ENCODE measurements at regions not wholly inside any gene's neighbourhood (a gene's known extent, or its start where the extent isn't known, plus 50 kb on each side); places are given as distances from the start of the nearest gene placed in this dataset.

DNA sequence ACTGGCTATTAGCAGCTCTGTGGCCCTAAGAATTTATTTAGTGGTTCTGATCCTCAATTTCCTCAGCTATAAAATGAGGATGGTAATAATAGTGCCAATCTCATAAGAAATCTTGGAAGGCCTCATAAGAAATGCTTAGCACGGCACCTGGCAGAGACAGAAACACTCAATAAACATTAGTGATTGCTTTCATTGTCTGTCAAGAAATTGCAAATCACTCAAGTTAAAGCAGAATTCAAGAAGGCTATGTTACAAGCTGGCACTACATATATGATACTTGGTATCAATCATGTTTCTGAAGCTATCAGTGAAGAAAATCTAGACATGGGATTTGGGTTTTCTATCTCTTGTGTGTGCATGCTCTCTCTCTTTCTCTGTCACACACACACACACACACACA lies 267.7 kb upstream of the KCNIP4 start:
- in situ Hi-C loops (cut with MboI), result no loop called here
- Histone ChIP-seq H4K20me1 (replicated peaks; ENCODE audit: control insufficient read depth, insufficient read depth, low read length) (no peaks in the 10 kb centered on the region), H2AFZ (ENCODE audit: low read depth, low read length) (no peak overlapping the region), H3K36me3 (ENCODE audit: control insufficient read depth, insufficient read depth, low read length) (no peaks in the 10 kb centered on the region), H3K9me3 (replicated peaks; ENCODE audit: control insufficient read depth, insufficient read depth, low read depth, low read length) (no peaks in the 10 kb centered on the region), H3K9ac (ENCODE audit: insufficient read depth in 1 of 2, low read depth in 2 of 2, low read length in 2 of 2) (no peak overlapping the region), H3K27ac (ENCODE audit: extremely low read depth, low read depth, low read length) (no peak overlapping the region), H3K4me2 (ENCODE audit: insufficient read depth, low read length) (no peak overlapping the region), H3K27me3 (ENCODE audit: control insufficient read depth in 2 of 2, insufficient read depth in 2 of 2, low read length in 2 of 2) (no peaks in the 10 kb centered on the region), H3K9me1 (ENCODE audit: control insufficient read depth, insufficient read depth, low read length) (no peaks in the 10 kb centered on the region), H3K79me2 (ENCODE audit: control insufficient read depth, insufficient read depth, low read length) (no peaks in the 10 kb centered on the region), H3K4me1 (replicated peaks in 1 of 2; ENCODE audit: control insufficient read depth in 2 of 2, insufficient read depth in 2 of 2, low read length in 2 of 2) (no peaks in the 10 kb centered on the region), H3K4me3 (no peak overlapping the region)
- DNase-seq (ENCODE audit: extremely low read depth in 1 of 4, low spot score in 3 of 4) (no peak), ATAC-seq (no peak), FAIRE-seq (no peak)
- CTCF ChIA-PET (ENCODE audit: low intra/inter-chr PET ratio), result no interaction called here
- intact Hi-C loops (cut with micrococcal nuclease), result no loop called here
- WGBS (ENCODE audit: insufficient coverage, low coverage, missing lambda C conversion rate), result 0% methylated on average over 1 of the region's 1 CpG
- TF ChIP-seq TAF9B (IDR thresholded peaks at IDR 0.05; ENCODE audit: partially characterized antibody), result no peak
- TF ChIP-seq, protein P1, sequence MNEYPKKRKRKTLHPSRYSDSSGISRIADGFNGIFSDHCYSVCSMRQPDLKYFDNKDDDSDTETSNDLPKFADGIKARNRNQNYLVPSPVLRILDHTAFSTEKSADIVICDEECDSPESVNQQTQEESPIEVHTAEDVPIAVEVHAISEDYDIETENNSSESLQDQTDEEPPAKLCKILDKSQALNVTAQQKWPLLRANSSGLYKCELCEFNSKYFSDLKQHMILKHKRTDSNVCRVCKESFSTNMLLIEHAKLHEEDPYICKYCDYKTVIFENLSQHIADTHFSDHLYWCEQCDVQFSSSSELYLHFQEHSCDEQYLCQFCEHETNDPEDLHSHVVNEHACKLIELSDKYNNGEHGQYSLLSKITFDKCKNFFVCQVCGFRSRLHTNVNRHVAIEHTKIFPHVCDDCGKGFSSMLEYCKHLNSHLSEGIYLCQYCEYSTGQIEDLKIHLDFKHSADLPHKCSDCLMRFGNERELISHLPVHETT (CRISPR knock-in tag; conservative IDR thresholded peaks at IDR 0.05 in 1 of 2, IDR thresholded peaks at IDR 0.05 in 1 of 2), result no peak
- TF ChIP-seq, protein P2, sequence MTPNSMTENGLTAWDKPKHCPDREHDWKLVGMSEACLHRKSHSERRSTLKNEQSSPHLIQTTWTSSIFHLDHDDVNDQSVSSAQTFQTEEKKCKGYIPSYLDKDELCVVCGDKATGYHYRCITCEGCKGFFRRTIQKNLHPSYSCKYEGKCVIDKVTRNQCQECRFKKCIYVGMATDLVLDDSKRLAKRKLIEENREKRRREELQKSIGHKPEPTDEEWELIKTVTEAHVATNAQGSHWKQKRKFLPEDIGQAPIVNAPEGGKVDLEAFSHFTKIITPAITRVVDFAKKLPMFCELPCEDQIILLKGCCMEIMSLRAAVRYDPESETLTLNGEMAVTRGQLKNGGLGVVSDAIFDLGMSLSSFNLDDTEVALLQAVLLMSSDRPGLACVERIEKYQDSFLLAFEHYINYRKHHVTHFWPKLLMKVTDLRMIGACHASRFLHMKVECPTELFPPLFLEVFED (CRISPR knock-in tag; conservative IDR thresholded peaks at IDR 0.05), result no peak
- BruUV-seq (replicated peaks), result no TSS peak
- POLR2A ChIA-PET, result no interaction called here

All from K562 (cell line).